CD14-positive monocyte (primary cell): ENCODE measurements at regions not wholly inside any gene's neighbourhood (a gene's known extent, or its start where the extent isn't known, plus 50 kb on each side); places are given as distances from the start of the nearest gene placed in this dataset.

Source experiments
- DNase-seq, 3 donors: peaks; one replicate each; pipeline ENCODE4 v3.0.0-alpha.2; 2011 to 2022
- H2AFZ ChIP-seq: 2 replicates; pipeline ENCODE4 v1.6.0; 2012; ENCODE audit warnings: mild to moderate bottlenecking, low read depth, low read length, inconsistent platforms; ENCODE audit not compliant: insufficient read depth, poor library complexity, severe bottlenecking
- H3K27ac ChIP-seq, 2 donors: 1 replicate in 1 of 2; 2 replicates in 1 of 2; pipeline ENCODE4 v1.5.1; 2012 to 2013; ENCODE audit warnings: low read length in 2 of 2, control low read depth in 1 of 2, inconsistent platforms in 1 of 2, low read depth in 1 of 2, mild to moderate bottlenecking in 1 of 2
- H3K27me3 ChIP-seq, 2 donors: one replicate each; pipeline versions ENCODE4 v1.6.0 to v1.6.1; 2011 to 2013; ENCODE audit warnings: low read length in 2 of 2; ENCODE audit not compliant: control insufficient read depth in 2 of 2, insufficient read depth in 2 of 2
- H3K36me3 ChIP-seq, 2 donors: replicated peaks in 1 of 2; 1 replicate in 1 of 2; 2 replicates in 1 of 2; pipeline versions ENCODE4 v1.5.1 to v1.6.1; 2012 to 2013; ENCODE audit warnings: low read length in 2 of 2, control low read depth in 1 of 2, inconsistent platforms in 1 of 2, mild to moderate bottlenecking in 1 of 2; ENCODE audit not compliant: insufficient read depth in 2 of 2, control insufficient read depth in 1 of 2
- H3K4me1 ChIP-seq, 2 donors: 1 replicate in 1 of 2; 2 replicates in 1 of 2; pipeline versions ENCODE4 v1.5.1 to v1.6.1; 2012 to 2013; ENCODE audit warnings: low read length in 2 of 2, control low read depth in 1 of 2, inconsistent platforms in 1 of 2, mild to moderate bottlenecking in 1 of 2, moderate library complexity in 1 of 2; ENCODE audit not compliant: insufficient read depth in 2 of 2, control insufficient read depth in 1 of 2
- H3K4me2 ChIP-seq: replicated peaks from 2 replicates; pipeline ENCODE3; 2012; ENCODE audit warnings: low read length, moderate library complexity, mild to moderate bottlenecking; ENCODE audit not compliant: poor library complexity, severe bottlenecking; ENCODE audit errors: extremely low read depth
- H3K4me3 ChIP-seq, 3 experiments: fragments of 200-600 bp in 1 of 3; sonication (generic) in 1 of 3; replicated peaks in 1 of 3; 1 replicate in 2 of 3; 2 replicates in 1 of 3; pipeline ENCODE4 v1.5.1; 2011 to 2013; ENCODE audit warnings: low read length in 3 of 3, mild to moderate bottlenecking in 3 of 3, control low read depth in 2 of 3, low read depth in 2 of 3, inconsistent platforms in 1 of 3, moderate library complexity in 1 of 3
- H3K79me2 ChIP-seq: 2 replicates; pipeline ENCODE4 v1.6.0; 2012; ENCODE audit warnings: mild to moderate bottlenecking, control low read depth, inconsistent platforms, low read length, moderate library complexity; ENCODE audit not compliant: insufficient read depth
- H3K9ac ChIP-seq: 2 replicates; pipeline ENCODE4 v1.6.0; 2017; ENCODE audit warnings: low read length, mild to moderate bottlenecking; ENCODE audit not compliant: insufficient read depth, poor library complexity, severe bottlenecking
- H3K9me3 ChIP-seq, 2 donors: replicated peaks in 1 of 2; 1 replicate in 1 of 2; 2 replicates in 1 of 2; pipeline versions ENCODE4 v1.5.1 to v1.6.1; 2012 to 2013; ENCODE audit warnings: low read length in 2 of 2, control low read depth in 1 of 2; ENCODE audit not compliant: control insufficient read depth in 1 of 2, insufficient read depth in 1 of 2
- H4K20me1 ChIP-seq: 2 replicates; pipeline ENCODE4 v1.6.0; 2012; ENCODE audit warnings: mild to moderate bottlenecking, low read length, control low read depth, moderate library complexity; ENCODE audit not compliant: insufficient read depth
- H3K27ac Mint-ChIP-seq, 7 donors: one replicate each; pipeline ENCODE4 v1.8.0; 2020; ENCODE audit warnings: mild to moderate bottlenecking in 7 of 7, mixed read lengths in 7 of 7, moderate library complexity in 6 of 7, inconsistent platforms in 2 of 7
- H3K27me3 Mint-ChIP-seq, 3 donors: one replicate each; pipeline ENCODE4 v1.8.0; 2021 to 2022; ENCODE audit warnings: low read depth in 3 of 3, mild to moderate bottlenecking in 3 of 3, mixed read lengths in 3 of 3, moderate library complexity in 3 of 3, inconsistent platforms in 1 of 3
- H3K36me3 Mint-ChIP-seq, 2 donors: one replicate each; pipeline ENCODE4 v1.8.0; 2020; ENCODE audit warnings: mixed read lengths in 2 of 2, inconsistent platforms in 1 of 2, mild to moderate bottlenecking in 1 of 2
- H3K4me1 Mint-ChIP-seq: one replicate; pipeline ENCODE4 v1.8.0; 2020; ENCODE audit warnings: mild to moderate bottlenecking, mixed read lengths
- H3K4me3 Mint-ChIP-seq, 2 donors: one replicate each; pipeline ENCODE4 v1.8.0; 2020; ENCODE audit warnings: mild to moderate bottlenecking in 2 of 2, mixed read lengths in 2 of 2, moderate library complexity in 1 of 2
- H3K9me3 Mint-ChIP-seq, 7 donors: one replicate each; pipeline ENCODE4 v1.8.0; 2020 to 2022; ENCODE audit warnings: mixed read lengths in 7 of 7, mild to moderate bottlenecking in 6 of 7, moderate library complexity in 6 of 7, inconsistent platforms in 2 of 7
- CTCF ChIP-seq: fragments of 200-600 bp; IDR thresholded peaks from one replicate; pipeline ENCODE4 v1.8.0; 2022; ENCODE audit warnings: antibody characterized with exemption, mild to moderate bottlenecking
- WGBS: methylation state at CpG from one replicate; pipeline ENCODE4 v1.1.5; 2013; ENCODE audit warnings: missing lambda C conversion rate; ENCODE audit not compliant: insufficient coverage; 5-methylcytosine and 5-hydroxymethylcytosine counted together
- intact Hi-C, 2 donors: fragments of 100-400 bp; cut with micrococcal nuclease; formaldehyde crosslinking; loops; one replicate each; pipeline versions ENCODE4 v1.15.0 to v1.15.1; 2023

DNA sequence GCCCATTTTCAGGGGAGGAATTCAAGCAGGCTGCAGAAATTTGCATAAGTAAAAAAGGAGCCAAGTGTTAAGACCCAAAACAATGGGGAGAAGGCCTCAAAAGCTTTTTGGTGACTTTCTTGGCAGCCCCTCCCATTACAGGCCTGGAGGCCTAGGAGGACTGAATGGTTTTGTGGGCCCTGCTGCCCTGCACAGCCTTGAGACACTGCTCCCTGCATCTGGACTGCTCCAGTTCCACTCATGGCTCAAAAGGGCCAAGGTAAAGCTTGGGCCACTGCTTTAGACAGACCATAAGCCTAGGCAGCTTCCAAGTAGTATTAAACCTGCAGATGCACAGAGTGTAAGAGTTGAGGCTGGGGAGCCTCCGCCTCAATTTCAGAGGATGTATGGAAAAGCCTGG lies 501.6 kb downstream of the MID1IP1 start:
- no peaks in the 10 kb centered on the region for H3K36me3 Mint-ChIP-seq
- no peak for DNase-seq
- Histone ChIP-seq H3K4me2 (no peak overlapping the region), H3K9ac (no peak overlapping the region), H2AFZ (no peak overlapping the region), H3K4me1 (no peaks in the 10 kb centered on the region), H3K9me3 (peaks cover 11 to 12% of the 10 kb centered on the region in 2 donors), H3K79me2 (no peaks in the 10 kb centered on the region), H3K36me3 (no peaks in the 10 kb centered on the region), H4K20me1 (no peaks in the 10 kb centered on the region), H3K4me3 (no peak overlapping the region), H3K27me3 (no peaks in the 10 kb centered on the region), H3K27ac (no peak overlapping the region)
- H3K4me1 Mint-ChIP-seq, result no peaks in the 10 kb centered on the region
- H3K27ac Mint-ChIP-seq, result no peak overlapping the region
- no peak for TF ChIP-seq CTCF
- intact Hi-C loops, result no loop called here
- no peak overlapping the region for H3K4me3 Mint-ChIP-seq
- peaks cover 0 to 6% (median under 1%) of the 10 kb centered on the region in 3 donors for H3K27me3 Mint-ChIP-seq
- no CpG with 5 or more reads among the region's 1 CpG for whole genome bisulfite sequencing
- H3K9me3 Mint-ChIP-seq, result peaks cover 6 to 20% (median 10%) of the 10 kb centered on the region in 7 donors

DNA sequence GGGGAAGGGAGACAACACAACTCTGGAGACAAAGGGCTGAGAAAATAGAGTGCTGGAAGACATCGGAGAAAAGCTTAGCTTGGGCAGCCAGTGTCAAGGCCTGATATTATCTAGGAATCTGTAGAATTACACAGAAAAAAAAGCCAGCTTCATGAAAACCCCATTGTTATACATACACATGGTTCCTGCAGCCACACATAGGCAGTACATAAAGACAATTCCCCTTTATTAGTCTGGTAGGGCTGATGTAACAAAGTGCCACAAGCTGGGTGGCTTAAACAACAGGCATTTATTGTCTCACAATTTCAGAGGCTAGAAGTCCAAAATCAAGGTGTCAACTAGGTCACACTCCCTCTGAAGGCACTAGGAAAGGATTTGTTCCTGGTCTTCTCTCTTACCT lies 503.5 kb downstream of the MID1IP1 start:
- Mint-ChIP-seq H3K9me3 (peaks cover 6 to 18% (median 10%) of the 10 kb centered on the region in 7 donors), H3K27me3 (peaks cover 0 to 9% (median 3%) of the 10 kb centered on the region in 3 donors), H3K27ac (no peak overlapping the region), H3K36me3 (no peaks in the 10 kb centered on the region), H3K4me3 (no peak overlapping the region), H3K4me1 (peaks cover under 1% of the 10 kb centered on the region)
- Histone ChIP-seq H3K27me3 (no peaks in the 10 kb centered on the region), H3K9ac (no peak overlapping the region), H3K79me2 (no peaks in the 10 kb centered on the region), H3K9me3 (peaks cover 11 to 12% of the 10 kb centered on the region in 2 donors), H4K20me1 (no peaks in the 10 kb centered on the region), H2AFZ (no peak overlapping the region), H3K4me1 (no peaks in the 10 kb centered on the region), H3K27ac (no peak overlapping the region), H3K4me2 (no peak overlapping the region), H3K36me3 (no peaks in the 10 kb centered on the region), H3K4me3 (no peak overlapping the region)
- no peak for TF ChIP-seq CTCF
- no peak for DNase-seq
- no CpG with 5 or more reads among the region's 1 CpG for WGBS
- intact Hi-C loops, result no loop called here
